ENCODE measurements at regions not wholly inside any gene's neighbourhood (a gene's known extent, or its start where the extent isn't known, plus 50 kb on each side); places are given as distances from the start of the nearest gene placed in this dataset.

GRCh38 chr3:193780810-193781478 is 187.9 kb downstream of the OPA1 start:
- DNase-seq: peak; percentile 70

GRCh38 chr3:193782276-193782647 is 189.3 kb downstream of the OPA1 start:
- no peak for DNase-seq

- DNase-seq: no peak
Observed at GRCh38 chr3:193782747-193783146, 189.7 kb downstream of the OPA1 start.

GRCh38 chr3:193783166-193783896 is 190.3 kb downstream of the OPA1 start:
- DNase-seq: no peak

GRCh38 chr3:193784822-193785221 is 191.8 kb downstream of the OPA1 start:
- DNase-seq: no peak

- no peak for DNase-seq
Observed at GRCh38 chr3:193787496-193787870, 194.5 kb downstream of the OPA1 start.

- DNase-seq: peak; percentile 70
Observed at GRCh38 chr3:193788189-193788991, 195.4 kb downstream of the OPA1 start.

- DNase-seq: no peak
Observed at GRCh38 chr3:193789455-193789854, 196.4 kb downstream of the OPA1 start.

GRCh38 chr3:193790086-193790990 is 197.3 kb downstream of the OPA1 start:
- no peak for DNase-seq

- DNase-seq: no peak
Observed at GRCh38 chr3:193791041-193792032, 198.3 kb downstream of the OPA1 start.

- DNase-seq: no peak
Observed at GRCh38 chr3:193793123-193793522, 200.1 kb downstream of the OPA1 start.

- DNase-seq: no peak
Observed at GRCh38 chr3:193794002-193794881, 201.2 kb downstream of the OPA1 start.

GRCh38 chr3:193795062-193795690 is 202.2 kb downstream of the OPA1 start:
- no peak for DNase-seq

GRCh38 chr3:193796089-193796488 is 203.1 kb downstream of the OPA1 start:
- DNase-seq: no peak

- no peak for DNase-seq
Observed at GRCh38 chr3:193797566-193797965, 204.6 kb downstream of the OPA1 start.

GRCh38 chr3:193798051-193798450 is 205.0 kb downstream of the OPA1 start:
- no peak for DNase-seq

GRCh38 chr3:193800138-193801043 is 207.4 kb downstream of the OPA1 start:
- DNase-seq: no peak

- no peak for DNase-seq
Observed at GRCh38 chr3:193801097-193801496, 208.1 kb downstream of the OPA1 start.

GRCh38 chr3:193803288-193803687 is 210.3 kb downstream of the OPA1 start:
- DNase-seq: peak; percentile 62

All from COR-L47 (cell line).